ENCODE measurements at regions not wholly inside any gene's neighbourhood (a gene's known extent, or its start where the extent isn't known, plus 50 kb on each side); places are given as distances from the start of the nearest gene placed in this dataset.

DNA sequence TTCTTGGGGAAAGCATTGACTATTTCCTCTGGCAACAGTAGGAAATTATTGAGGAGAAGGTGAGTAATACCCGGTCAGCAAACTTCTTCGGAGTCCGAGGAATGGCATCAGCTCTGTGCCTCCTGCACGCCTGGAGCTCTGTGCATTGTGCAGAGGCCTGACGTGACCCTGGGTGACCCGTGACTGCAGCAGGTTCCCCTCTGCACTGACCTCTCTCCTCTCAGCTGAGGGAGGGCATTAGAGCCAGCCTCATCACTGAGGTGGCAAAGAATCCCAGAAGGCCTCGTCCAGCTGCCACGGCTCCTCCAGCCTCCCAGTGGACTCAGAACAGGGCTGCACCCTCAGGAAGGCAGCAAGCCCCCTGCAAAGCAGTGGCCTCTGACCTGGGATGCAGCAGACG is 502.9 kb downstream of the CD83 start:
- in situ Hi-C loops (cut with MboI) (no loop called here), intact Hi-C loops (cut with micrococcal nuclease; ENCODE audit: unreplicated experiment) (no loop called here)
- ChIA-PET CTCF (no interaction called here), SMC1A (ENCODE audit: uncharacterized antibody, unreplicated experiment) (interaction anchor here (1.3 kb wide), 1 partner anchor 10 kb away, joined by 3 read pairs; no protein-coding TSS in a partner anchor), POLR2A (no interaction called here), RAD21 (ENCODE audit: unreplicated experiment) (no interaction called here)
- Histone ChIP-seq H3K36me3 (ENCODE audit: control insufficient read depth in 2 of 2, insufficient read depth in 2 of 2, low read length in 1 of 2) (no peaks in the 10 kb centered on the region), H3K4me1 (ENCODE audit: control insufficient read depth, insufficient read depth, low read length) (no peaks in the 10 kb centered on the region), H3K4me2 (ENCODE audit: control insufficient read depth, insufficient read depth) (no peak overlapping the region), H3K27ac (ENCODE audit: control insufficient read depth, insufficient read depth) (no peak overlapping the region), H3K9me3 (replicated peaks; ENCODE audit: control insufficient read depth, insufficient read depth, low read length) (no peaks in the 10 kb centered on the region), H3K79me2 (ENCODE audit: control insufficient read depth, insufficient read depth, low read length) (no peaks in the 10 kb centered on the region), H4K20me1 (ENCODE audit: control insufficient read depth, insufficient read depth) (no peaks in the 10 kb centered on the region), H2AFZ (ENCODE audit: control insufficient read depth, low read depth, low read length) (no peak overlapping the region), H3K27me3 (replicated peaks in 1 of 2; ENCODE audit: control insufficient read depth in 2 of 2, insufficient read depth in 2 of 2, low read length in 1 of 2) (peaks cover 2 to 3% of the 10 kb centered on the region in 2 experiments; a peak in 1 of 4 replicates), H3K4me3 (no peak overlapping the region), H3K9ac (ENCODE audit: control insufficient read depth, insufficient read depth, low read length) (no peak overlapping the region)
- no TSS peak for BruUV-seq (replicated peaks)
- FAIRE-seq: no peak
- no peak for DNase-seq (ENCODE audit: low read depth, low spot score)
- 24% methylated on average over 9 of the region's 9 CpGs for WGBS (ENCODE audit: insufficient coverage, insufficient replicate concordance, low lambda C conversion rate, missing lambda C conversion rate)
- no peak for ATAC-seq
- TF ChIP-seq SUPT20H (IDR thresholded peaks at IDR 0.05; ENCODE audit: borderline replicate concordance, control insufficient read depth, low read depth, low read length): no peak
- TF ChIP-seq, protein P1, sequence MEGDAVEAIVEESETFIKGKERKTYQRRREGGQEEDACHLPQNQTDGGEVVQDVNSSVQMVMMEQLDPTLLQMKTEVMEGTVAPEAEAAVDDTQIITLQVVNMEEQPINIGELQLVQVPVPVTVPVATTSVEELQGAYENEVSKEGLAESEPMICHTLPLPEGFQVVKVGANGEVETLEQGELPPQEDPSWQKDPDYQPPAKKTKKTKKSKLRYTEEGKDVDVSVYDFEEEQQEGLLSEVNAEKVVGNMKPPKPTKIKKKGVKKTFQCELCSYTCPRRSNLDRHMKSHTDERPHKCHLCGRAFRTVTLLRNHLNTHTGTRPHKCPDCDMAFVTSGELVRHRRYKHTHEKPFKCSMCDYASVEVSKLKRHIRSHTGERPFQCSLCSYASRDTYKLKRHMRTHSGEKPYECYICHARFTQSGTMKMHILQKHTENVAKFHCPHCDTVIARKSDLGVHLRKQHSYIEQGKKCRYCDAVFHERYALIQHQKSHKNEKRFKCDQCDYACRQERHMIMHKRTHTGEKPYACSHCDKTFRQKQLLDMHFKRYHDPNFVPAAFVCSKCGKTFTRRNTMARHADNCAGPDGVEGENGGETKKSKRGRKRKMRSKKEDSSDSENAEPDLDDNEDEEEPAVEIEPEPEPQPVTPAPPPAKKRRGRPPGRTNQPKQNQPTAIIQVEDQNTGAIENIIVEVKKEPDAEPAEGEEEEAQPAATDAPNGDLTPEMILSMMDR (IDR thresholded peaks at IDR 0.05 in 2 of 3, conservative IDR thresholded peaks at IDR 0.05 in 1 of 3; ENCODE audit: control insufficient read depth in 2 of 3, extremely low read depth in 1 of 3, insufficient read depth in 1 of 3, low read depth in 3 of 3, low read length in 3 of 3): no peak
- TF ChIP-seq SPI1 (IDR thresholded peaks at IDR 0.05; ENCODE audit: borderline replicate concordance, insufficient read depth, low read depth, low read length): no peak
- no peak for TF ChIP-seq CHD1 (IDR thresholded peaks at IDR 0.05; ENCODE audit: low read depth, low read length)
- TF ChIP-seq ATF7 (IDR thresholded peaks at IDR 0.05; ENCODE audit: low read depth): no peak
- no peak for TF ChIP-seq SUZ12 (IDR thresholded peaks at IDR 0.05; ENCODE audit: unreplicated experiment)
- no peak for TF ChIP-seq ZSCAN29 (IDR thresholded peaks at IDR 0.05)
- no peak for TF ChIP-seq POLR2AphosphoS2 (IDR thresholded peaks at IDR 0.05; ENCODE audit: low read depth, low read length)
- TF ChIP-seq, protein P2, sequence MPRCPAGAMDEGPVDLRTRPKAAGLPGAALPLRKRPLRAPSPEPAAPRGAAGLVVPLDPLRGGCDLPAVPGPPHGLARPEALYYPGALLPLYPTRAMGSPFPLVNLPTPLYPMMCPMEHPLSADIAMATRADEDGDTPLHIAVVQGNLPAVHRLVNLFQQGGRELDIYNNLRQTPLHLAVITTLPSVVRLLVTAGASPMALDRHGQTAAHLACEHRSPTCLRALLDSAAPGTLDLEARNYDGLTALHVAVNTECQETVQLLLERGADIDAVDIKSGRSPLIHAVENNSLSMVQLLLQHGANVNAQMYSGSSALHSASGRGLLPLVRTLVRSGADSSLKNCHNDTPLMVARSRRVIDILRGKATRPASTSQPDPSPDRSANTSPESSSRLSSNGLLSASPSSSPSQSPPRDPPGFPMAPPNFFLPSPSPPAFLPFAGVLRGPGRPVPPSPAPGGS (IDR thresholded peaks at IDR 0.05; ENCODE audit: borderline replicate concordance, insufficient read depth, low read depth, low read length, poor library complexity, severe bottlenecking): no peak
- no peak for TF ChIP-seq MTA2 (IDR thresholded peaks at IDR 0.05; ENCODE audit: low read depth)
- TF ChIP-seq STAT1 (conservative IDR thresholded peaks at IDR 0.05): no peak
- no peak for TF ChIP-seq BCL11A (IDR thresholded peaks at IDR 0.05; ENCODE audit: low read depth, low read length)
- no peak for TF ChIP-seq YY1 (IDR thresholded peaks at IDR 0.05; ENCODE audit: low read depth, low read length)

All from GM12878 (cell line).